Neural progenitor cell (in vitro differentiated cells): ENCODE measurements at regions not wholly inside any gene's neighbourhood (a gene's known extent, or its start where the extent isn't known, plus 50 kb on each side); places are given as distances from the start of the nearest gene placed in this dataset. TPM values are rescaled to one million over a fixed set of nuclear protein-coding genes. Genes with fewer than 3 reads are reported as not detected.

Source experiments
- DNase-seq: peaks from one replicate; pipeline ENCODE4 v3.0.0-alpha.2; 2016; ENCODE audit warnings: low spot score
- H2AFZ ChIP-seq: fragments of 200-600 bp; sonication (generic); replicated peaks from 2 replicates; pipeline ENCODE4 v1.6.1; 2016; ENCODE audit warnings: antibody characterized with exemption
- H3F3A ChIP-seq: fragments of 200-600 bp; sonication (generic); 2 replicates; pipeline ENCODE4 v1.6.1; 2016; ENCODE audit warnings: antibody characterized with exemption, low read depth
- H3K27ac ChIP-seq: fragments of 200-600 bp; sonication (generic); 2 replicates; pipeline ENCODE4 v1.5.1; 2016; ENCODE audit warnings: mild to moderate bottlenecking
- H3K27me3 ChIP-seq: fragments of 200-600 bp; sonication (generic); 2 replicates; pipeline ENCODE4 v1.6.1; 2016; ENCODE audit warnings: mild to moderate bottlenecking, moderate library complexity
- H3K36me3 ChIP-seq: fragments of 200-600 bp; sonication (generic); 2 replicates; pipeline ENCODE4 v1.5.1; 2016
- H3K4me1 ChIP-seq: fragments of 200-600 bp; sonication (generic); 2 replicates; pipeline ENCODE4 v1.6.1; 2016; ENCODE audit warnings: mixed run types
- H3K4me2 ChIP-seq: fragments of 200-600 bp; sonication (generic); 2 replicates; pipeline ENCODE4 v1.6.1; 2016
- H3K4me3 ChIP-seq: fragments of 200-600 bp; sonication (generic); 2 replicates; pipeline ENCODE4 v1.5.1; 2016
- H3K79me2 ChIP-seq: fragments of 200-600 bp; sonication (generic); 2 replicates; pipeline ENCODE4 v1.6.1; 2016; ENCODE audit warnings: low read depth
- H3K9ac ChIP-seq: fragments of 200-600 bp; sonication (generic); 2 replicates; pipeline ENCODE4 v1.6.1; 2016
- H3K9me3 ChIP-seq: fragments of 200-600 bp; sonication (generic); 2 replicates; pipeline ENCODE4 v1.5.1; 2016; ENCODE audit warnings: low read depth
- H4K20me1 ChIP-seq: fragments of 200-600 bp; sonication (generic); 2 replicates; pipeline ENCODE4 v1.6.1; 2016; ENCODE audit warnings: low read depth
- H3K27ac Mint-ChIP-seq: 3 replicates; pipeline ENCODE4 v1.8.0; 2021; ENCODE audit warnings: mixed read lengths
- H3K27me3 Mint-ChIP-seq: 2 replicates; pipeline ENCODE4 v1.8.0; 2022; ENCODE audit warnings: low read depth, mild to moderate bottlenecking, inconsistent platforms, moderate library complexity, mixed read lengths; ENCODE audit not compliant: insufficient read depth
- H3K36me3 Mint-ChIP-seq: 3 replicates; pipeline ENCODE4 v1.8.0; 2021; ENCODE audit warnings: mixed read lengths
- H3K4me1 Mint-ChIP-seq: 3 replicates; pipeline ENCODE4 v1.8.0; 2021; ENCODE audit warnings: mixed read lengths
- H3K4me3 Mint-ChIP-seq: 3 replicates; pipeline ENCODE4 v1.8.0; 2021; ENCODE audit warnings: mild to moderate bottlenecking, moderate library complexity, mixed read lengths
- H3K9me3 Mint-ChIP-seq: 3 replicates; pipeline ENCODE4 v1.8.0; 2020; ENCODE audit warnings: mixed read lengths
- CTCF ChIP-seq: fragments of 200-600 bp; sonication (generic); IDR thresholded peaks from 2 replicates; pipeline ENCODE4 v1.5.1; 2017; ENCODE audit warnings: antibody characterized with exemption, mild to moderate bottlenecking
- EZH2 ChIP-seq: fragments of 200-600 bp; sonication (generic); IDR thresholded peaks from 2 replicates; pipeline ENCODE4 v1.6.1; 2017; ENCODE audit warnings: antibody characterized with exemption, mild to moderate bottlenecking, moderate library complexity
- EZH2phosphoT487 ChIP-seq: fragments of 200-600 bp; sonication (generic); IDR thresholded peaks from 2 replicates; pipeline ENCODE4 v1.6.1; 2017; ENCODE audit warnings: antibody characterized with exemption
- microRNA-seq: library from miRNA; unstranded; fragments of <30 nt; microRNA quantifications from one replicate; pipeline ENCODE4, GENCODE V29; 2016
- small RNA-seq: library from RNA; depleted of rRNA; stranded (forward); fragments of <200 nt; gene quantifications from one replicate; pipeline ENCODE3, GENCODE V24; 2015

GRCh38 chr3:118842147-118842863, 192.3 kb downstream of the IGSF11 start:
- Histone ChIP-seq H2AFZ (no peak overlapping the region), H3K9ac (no peak overlapping the region), H3K4me1 (no peaks in the 10 kb centered on the region), H3K9me3 (peaks cover 4% of the 10 kb centered on the region), H3K79me2 (no peaks in the 10 kb centered on the region), H3K4me2 (no peak overlapping the region), H3K36me3 (no peaks in the 10 kb centered on the region), H3K27ac (no peak overlapping the region), H3K4me3 (no peak overlapping the region), H3F3A (no peaks in the 10 kb centered on the region), H4K20me1 (no peaks in the 10 kb centered on the region), H3K27me3 (no peaks in the 10 kb centered on the region)
- Mint-ChIP-seq H3K4me1 (no peaks in the 10 kb centered on the region), H3K4me3 (no peak overlapping the region), H3K9me3 (peaks cover 21% of the 10 kb centered on the region), H3K27me3 (no peaks in the 10 kb centered on the region), H3K36me3 (no peaks in the 10 kb centered on the region), H3K27ac (no peak overlapping the region)
- no peak for TF ChIP-seq EZH2phosphoT487
- TF ChIP-seq CTCF, result no peak
- peak; percentile 26 for DNase-seq

- Histone ChIP-seq H3K36me3 (no peaks in the 10 kb centered on the region), H3K9ac (no peak overlapping the region), H3K27ac (no peak overlapping the region), H2AFZ (no peak overlapping the region), H3K27me3 (no peaks in the 10 kb centered on the region), H3K9me3 (peaks cover 2% of the 10 kb centered on the region), H3F3A (no peaks in the 10 kb centered on the region), H4K20me1 (no peaks in the 10 kb centered on the region), H3K4me3 (no peak overlapping the region), H3K4me1 (no peaks in the 10 kb centered on the region), H3K4me2 (no peak overlapping the region), H3K79me2 (no peaks in the 10 kb centered on the region)
- Mint-ChIP-seq H3K4me1 (no peaks in the 10 kb centered on the region), H3K9me3 (peaks cover 10% of the 10 kb centered on the region), H3K27ac (no peak overlapping the region), H3K4me3 (no peak overlapping the region), H3K27me3 (no peaks in the 10 kb centered on the region), H3K36me3 (no peaks in the 10 kb centered on the region)
- TF ChIP-seq CTCF, result no peak
- no peak for TF ChIP-seq EZH2phosphoT487
- TF ChIP-seq EZH2, result no peak
- DNase-seq, result no peak
These were observed 188.5 kb downstream of the IGSF11 start for GRCh38 chr3:118846176-118846575.

Small RNAs in the stretch of these regions (microRNA-seq; reads per million reads assigned to microRNA genes)
- not detected for gene MIR4447

Small RNAs in the stretch of these regions (small RNA-seq; reads per million reads assigned to genes)
- not detected for gene MIR4447
- not detected for gene RF01884
- gene RNU5E-8P, result 0.32 reads per million, percentile 30 among the genes with 10 or more reads in this experiment
- not detected for gene RNU6-1200P
